ENCODE measurements at regions not wholly inside any gene's neighbourhood (a gene's known extent, or its start where the extent isn't known, plus 50 kb on each side); places are given as distances from the start of the nearest gene placed in this dataset.
"Not testable (repeated sequence)": the region's sequence is repeated elsewhere in the genome, so short reads cannot be mapped to it uniquely, and the experiment has no call there.

- not testable (repeated sequence) for ATAC-seq; DNase-seq (ENCODE audit: low spot score in 2 of 2); H3K36me3 Mint-ChIP-seq; H3K4me3 Mint-ChIP-seq; H3K4me1 Mint-ChIP-seq; H3K9me3 Mint-ChIP-seq; H3K27ac Mint-ChIP-seq
Observed at GRCh38 chr1:149677359-149677758, 93.7 kb downstream of the PPIAL4C start.

- peak; percentile 89 for ATAC-seq
- H3K36me3 Mint-ChIP-seq; H3K4me1 Mint-ChIP-seq; H3K27ac Mint-ChIP-seq; H3K4me3 Mint-ChIP-seq; H3K9me3 Mint-ChIP-seq; DNase-seq (ENCODE audit: low spot score in 2 of 2): not testable (repeated sequence)
Observed at GRCh38 chr1:149686593-149687238, 95.8 kb upstream of the FCGR1A start.

- H3K9me3 Mint-ChIP-seq; DNase-seq (ENCODE audit: low spot score in 2 of 2); H3K4me1 Mint-ChIP-seq; ATAC-seq; H3K36me3 Mint-ChIP-seq; H3K27ac Mint-ChIP-seq; H3K4me3 Mint-ChIP-seq: not testable (repeated sequence)
Observed at GRCh38 chr1:149691399-149691798, 91.1 kb upstream of the FCGR1A start.

- H3K4me1 Mint-ChIP-seq, H3K27ac Mint-ChIP-seq, H3K9me3 Mint-ChIP-seq, H3K36me3 Mint-ChIP-seq, H3K4me3 Mint-ChIP-seq: not testable (repeated sequence)
- ATAC-seq (peak; percentile 91), DNase-seq (ENCODE audit: low spot score in 2 of 2) (peak; percentile 3 to 51)
Observed at GRCh38 chr1:149692804-149693539, 89.5 kb upstream of the FCGR1A start.

DNA sequence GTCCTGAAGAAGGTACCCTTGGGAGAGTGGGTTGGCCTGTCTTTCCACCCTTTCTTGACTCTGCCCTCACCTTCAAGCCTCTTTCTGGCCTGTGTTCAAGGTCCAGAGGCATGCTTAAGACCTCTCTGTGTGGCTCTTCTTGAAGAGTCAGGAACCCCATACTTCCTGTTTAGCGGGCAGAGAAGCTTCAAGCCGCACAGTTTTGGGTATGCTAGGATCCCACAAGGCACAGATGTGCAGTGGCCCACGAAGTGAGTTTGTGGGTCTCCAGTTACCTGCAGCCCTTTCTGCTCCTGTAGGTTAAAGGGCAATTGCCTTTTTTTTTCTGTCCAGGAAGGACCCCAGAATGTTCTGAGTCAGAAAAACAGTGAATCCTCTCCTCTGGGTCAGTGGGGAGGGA lies 87.4 kb upstream of the FCGR1A start:
- H3K4me1 Mint-ChIP-seq; H3K36me3 Mint-ChIP-seq; DNase-seq (ENCODE audit: low spot score in 2 of 2); H3K27ac Mint-ChIP-seq; H3K4me3 Mint-ChIP-seq; H3K9me3 Mint-ChIP-seq: not testable (repeated sequence)
- ATAC-seq, result peak; percentile 38

DNA sequence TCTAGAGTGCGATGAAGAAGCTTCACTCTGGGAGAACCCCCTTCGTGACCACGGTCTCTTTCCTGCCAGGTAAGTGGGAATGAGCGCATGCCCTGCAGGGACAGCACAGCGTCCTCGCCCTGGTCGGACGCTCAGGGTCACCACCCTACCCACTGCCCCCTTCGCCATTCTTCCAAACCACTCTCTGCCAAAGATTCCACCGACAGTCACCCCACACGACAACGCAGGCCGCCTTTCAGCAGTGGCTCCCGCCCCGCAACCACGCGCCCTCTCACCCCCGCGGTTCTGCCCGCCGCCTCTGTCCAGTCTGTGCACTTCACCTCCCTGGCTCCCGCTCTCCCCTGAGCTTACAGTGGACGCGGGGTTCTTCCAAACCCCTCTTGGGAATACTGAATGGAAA lies 82.3 kb upstream of the FCGR1A start:
- not testable (repeated sequence) for H3K9me3 Mint-ChIP-seq; H3K27ac Mint-ChIP-seq; H3K4me1 Mint-ChIP-seq; DNase-seq (ENCODE audit: low spot score in 2 of 2); ATAC-seq; H3K4me3 Mint-ChIP-seq; H3K36me3 Mint-ChIP-seq

GRCh38 chr1:149700677-149701567 lies 81.6 kb upstream of the FCGR1A start:
- H3K4me3 Mint-ChIP-seq; DNase-seq (ENCODE audit: low spot score in 2 of 2); H3K36me3 Mint-ChIP-seq; H3K9me3 Mint-ChIP-seq; H3K27ac Mint-ChIP-seq; H3K4me1 Mint-ChIP-seq: not testable (repeated sequence)
- ATAC-seq, result peak; percentile 73

- DNase-seq (ENCODE audit: low spot score in 2 of 2), result peak; percentile 64 to 88
- peaks cover 15% of the 10 kb centered on the region for H3K36me3 Mint-ChIP-seq
- peak overlapping the region; percentile 62 for H3K4me3 Mint-ChIP-seq
- H3K9me3 Mint-ChIP-seq, H3K4me1 Mint-ChIP-seq: not testable (repeated sequence)
- H3K27ac Mint-ChIP-seq, result peak overlapping the region; percentile 100
- peak; percentile 93 for ATAC-seq
Observed at GRCh38 chr1:149708192-149708853, 74.2 kb upstream of the FCGR1A start.

DNA sequence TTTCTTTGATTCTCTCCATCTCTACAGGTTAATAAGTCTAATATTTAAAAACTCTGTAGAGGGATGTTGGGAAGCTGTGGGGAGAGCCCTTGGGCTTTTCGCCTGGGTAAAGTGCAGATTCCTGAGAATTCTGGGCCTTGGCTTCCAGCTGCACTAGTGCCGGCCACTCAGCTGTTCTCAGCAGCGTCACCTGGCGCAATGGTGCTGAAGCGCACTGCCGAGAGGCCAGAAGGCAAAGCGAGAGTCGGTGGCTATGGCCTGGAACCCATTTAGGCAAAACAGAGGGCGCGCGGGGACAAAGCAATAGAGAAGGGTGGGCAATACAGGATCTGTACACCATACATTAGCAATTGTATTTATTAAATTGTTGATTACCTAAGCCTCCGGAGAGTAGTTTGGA lies 70.8 kb upstream of the FCGR1A start:
- peaks cover 15% of the 10 kb centered on the region for H3K36me3 Mint-ChIP-seq
- H3K4me1 Mint-ChIP-seq; H3K9me3 Mint-ChIP-seq; H3K4me3 Mint-ChIP-seq; H3K27ac Mint-ChIP-seq; ATAC-seq; DNase-seq (ENCODE audit: low spot score in 2 of 2): not testable (repeated sequence)

- H3K4me1 Mint-ChIP-seq, H3K4me3 Mint-ChIP-seq, H3K9me3 Mint-ChIP-seq, ATAC-seq: not testable (repeated sequence)
- peaks cover 15% of the 10 kb centered on the region for H3K36me3 Mint-ChIP-seq
- DNase-seq (ENCODE audit: low spot score in 2 of 2), result peak; percentile 30 to 77
- H3K27ac Mint-ChIP-seq, result peak overlapping the region; percentile 96
Observed at GRCh38 chr1:149712154-149712927, 70.2 kb upstream of the FCGR1A start.

DNA sequence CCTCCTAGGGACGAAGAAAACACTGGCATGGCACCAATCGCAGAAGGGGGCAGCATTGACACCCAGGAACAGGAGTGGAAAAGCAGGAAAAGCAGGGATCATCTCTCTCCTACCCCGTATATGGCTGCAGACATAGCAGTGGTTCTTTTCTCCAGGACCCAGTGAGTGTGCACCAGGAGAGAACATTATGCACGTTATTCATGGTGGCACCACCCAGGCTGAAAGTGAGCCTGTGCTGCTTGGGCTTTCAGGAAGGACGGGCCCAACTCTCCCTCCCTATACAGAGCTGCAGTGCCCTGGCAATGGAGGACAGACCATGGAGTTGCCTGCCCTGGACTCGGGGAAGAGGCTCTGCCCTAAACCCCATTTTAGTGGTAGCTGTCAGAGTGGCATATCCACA lies 69.0 kb upstream of the FCGR1A start:
- peaks cover 11% of the 10 kb centered on the region for H3K36me3 Mint-ChIP-seq
- DNase-seq (ENCODE audit: low spot score in 2 of 2); H3K9me3 Mint-ChIP-seq; H3K27ac Mint-ChIP-seq; H3K4me3 Mint-ChIP-seq; H3K4me1 Mint-ChIP-seq; ATAC-seq: not testable (repeated sequence)

GRCh38 chr1:149713952-149714351 lies 68.5 kb upstream of the FCGR1A start:
- not testable (repeated sequence) for ATAC-seq; DNase-seq (ENCODE audit: low spot score in 2 of 2); H3K9me3 Mint-ChIP-seq; H3K27ac Mint-ChIP-seq; H3K4me3 Mint-ChIP-seq; H3K36me3 Mint-ChIP-seq; H3K4me1 Mint-ChIP-seq

DNA sequence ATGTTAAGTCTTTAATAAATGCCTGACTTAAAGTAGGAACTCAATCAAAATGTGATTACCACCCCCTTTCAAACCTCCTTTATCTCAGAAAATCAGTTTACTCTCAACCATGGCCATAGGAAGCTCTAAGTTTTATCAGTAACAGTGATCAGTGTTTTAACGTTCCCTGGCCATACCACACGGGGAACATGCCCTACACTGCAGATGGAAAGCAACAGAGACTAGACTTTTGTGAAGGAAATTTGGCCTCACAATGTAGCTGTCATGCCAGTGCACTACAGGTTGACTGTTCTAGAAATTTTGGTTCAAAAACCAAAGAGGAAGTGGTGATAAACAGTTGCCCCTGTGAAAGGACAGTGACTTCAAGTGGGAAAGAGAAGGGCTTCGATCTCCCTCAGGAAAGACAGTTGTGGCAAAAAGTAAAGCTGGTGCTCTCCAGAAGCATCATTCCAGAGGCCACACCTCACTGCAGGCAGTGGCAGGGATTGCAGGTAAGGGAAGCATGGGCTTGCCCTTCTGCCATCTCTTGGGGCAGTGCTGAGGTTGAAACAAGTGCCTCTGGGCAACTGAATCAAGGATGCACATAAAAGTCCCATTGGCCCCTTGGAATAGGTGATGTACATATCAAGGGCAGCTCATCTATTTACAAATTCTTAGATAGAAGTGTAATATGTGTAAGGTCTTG lies 57.7 kb upstream of the FCGR1A start:
- ATAC-seq; H3K4me3 Mint-ChIP-seq; H3K27ac Mint-ChIP-seq; H3K4me1 Mint-ChIP-seq; H3K36me3 Mint-ChIP-seq; DNase-seq (ENCODE audit: low spot score in 2 of 2); H3K9me3 Mint-ChIP-seq: not testable (repeated sequence)

GRCh38 chr1:149726688-149727087 lies 55.8 kb upstream of the FCGR1A start:
- H3K27ac Mint-ChIP-seq; DNase-seq (ENCODE audit: low spot score in 2 of 2); H3K9me3 Mint-ChIP-seq; H3K36me3 Mint-ChIP-seq; H3K4me1 Mint-ChIP-seq; H3K4me3 Mint-ChIP-seq; ATAC-seq: not testable (repeated sequence)
